ENCODE measurements at regions not wholly inside any gene's neighbourhood (a gene's known extent, or its start where the extent isn't known, plus 50 kb on each side); places are given as distances from the start of the nearest gene placed in this dataset.

DNA sequence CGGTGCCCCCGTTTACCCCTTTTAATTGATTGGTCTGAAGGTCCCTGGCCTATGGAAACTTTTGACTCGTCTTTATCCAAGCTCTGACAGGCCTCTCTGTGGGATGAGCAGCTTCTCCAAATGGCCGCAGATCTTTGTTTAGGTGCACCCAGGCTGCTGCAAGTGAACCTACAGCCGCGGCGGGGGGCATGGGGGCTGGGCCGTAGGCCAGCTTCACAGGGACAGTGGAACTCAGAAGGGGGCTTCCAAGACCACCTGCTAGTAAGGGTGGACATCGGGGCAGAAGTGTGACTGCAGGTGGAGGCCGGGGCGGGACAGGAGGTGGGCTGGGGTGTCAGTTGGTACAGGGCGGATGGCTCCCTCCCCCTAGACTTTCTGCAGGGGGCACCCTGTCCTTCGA lies 257.5 kb downstream of the SIPA1L2 start:
- TF ChIP-seq, protein P1, sequence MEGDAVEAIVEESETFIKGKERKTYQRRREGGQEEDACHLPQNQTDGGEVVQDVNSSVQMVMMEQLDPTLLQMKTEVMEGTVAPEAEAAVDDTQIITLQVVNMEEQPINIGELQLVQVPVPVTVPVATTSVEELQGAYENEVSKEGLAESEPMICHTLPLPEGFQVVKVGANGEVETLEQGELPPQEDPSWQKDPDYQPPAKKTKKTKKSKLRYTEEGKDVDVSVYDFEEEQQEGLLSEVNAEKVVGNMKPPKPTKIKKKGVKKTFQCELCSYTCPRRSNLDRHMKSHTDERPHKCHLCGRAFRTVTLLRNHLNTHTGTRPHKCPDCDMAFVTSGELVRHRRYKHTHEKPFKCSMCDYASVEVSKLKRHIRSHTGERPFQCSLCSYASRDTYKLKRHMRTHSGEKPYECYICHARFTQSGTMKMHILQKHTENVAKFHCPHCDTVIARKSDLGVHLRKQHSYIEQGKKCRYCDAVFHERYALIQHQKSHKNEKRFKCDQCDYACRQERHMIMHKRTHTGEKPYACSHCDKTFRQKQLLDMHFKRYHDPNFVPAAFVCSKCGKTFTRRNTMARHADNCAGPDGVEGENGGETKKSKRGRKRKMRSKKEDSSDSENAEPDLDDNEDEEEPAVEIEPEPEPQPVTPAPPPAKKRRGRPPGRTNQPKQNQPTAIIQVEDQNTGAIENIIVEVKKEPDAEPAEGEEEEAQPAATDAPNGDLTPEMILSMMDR (IDR thresholded peaks at IDR 0.05): no peak
- no peak for TF ChIP-seq POLR2A (IDR thresholded peaks at IDR 0.05)
- no peak for TF ChIP-seq POLR2AphosphoS5 (IDR thresholded peaks at IDR 0.05)
- no peak for TF ChIP-seq EP300 (IDR thresholded peaks at IDR 0.05)
